ENCODE measurements at regions not wholly inside any gene's neighbourhood (a gene's known extent, or its start where the extent isn't known, plus 50 kb on each side); places are given as distances from the start of the nearest gene placed in this dataset.

- no peak for DNase-seq
Observed at GRCh38 chr13:73419186-73419585, 360.4 kb downstream of the KLF5 start.

- DNase-seq = no peak
Observed at GRCh38 chr13:73417012-73417615, 358.3 kb downstream of the KLF5 start.

GRCh38 chr13:73416093-73416492 is 357.3 kb downstream of the KLF5 start:
- DNase-seq = no peak

- no peak for DNase-seq
Observed at GRCh38 chr13:73413656-73414055, 354.9 kb downstream of the KLF5 start.

GRCh38 chr13:73412933-73413332 is 354.1 kb downstream of the KLF5 start:
- no peak for DNase-seq

- no peak for DNase-seq
Observed at GRCh38 chr13:73411067-73411809, 352.4 kb downstream of the KLF5 start.

GRCh38 chr13:73406454-73406853 is 347.6 kb downstream of the KLF5 start:
- no peak for DNase-seq

GRCh38 chr13:73404581-73404980 is 345.8 kb downstream of the KLF5 start:
- DNase-seq = no peak

- DNase-seq = no peak
Observed at GRCh38 chr13:73403355-73404120, 344.7 kb downstream of the KLF5 start.

- DNase-seq = no peak
Observed at GRCh38 chr13:73401769-73402168, 343.0 kb downstream of the KLF5 start.

- no peak for DNase-seq
Observed at GRCh38 chr13:73399347-73400216, 340.8 kb downstream of the KLF5 start.

GRCh38 chr13:73397496-73398305 is 338.9 kb downstream of the KLF5 start:
- no peak for DNase-seq

- DNase-seq = no peak
Observed at GRCh38 chr13:73394066-73394465, 335.3 kb downstream of the KLF5 start.

GRCh38 chr13:73390100-73390499 is 331.3 kb downstream of the KLF5 start:
- DNase-seq = no peak

- no peak for DNase-seq
Observed at GRCh38 chr13:73388586-73388985, 329.8 kb downstream of the KLF5 start.

GRCh38 chr13:73387318-73387717 is 328.5 kb downstream of the KLF5 start:
- DNase-seq = no peak

- no peak for DNase-seq
Observed at GRCh38 chr13:73385848-73386247, 327.0 kb downstream of the KLF5 start.

GRCh38 chr13:73372666-73373627 is 314.1 kb downstream of the KLF5 start:
- no peak for DNase-seq

GRCh38 chr13:73370066-73370465 is 311.3 kb downstream of the KLF5 start:
- DNase-seq = no peak
